Panc1 (cell line): ENCODE measurements at regions not wholly inside any gene's neighbourhood (a gene's known extent, or its start where the extent isn't known, plus 50 kb on each side); places are given as distances from the start of the nearest gene placed in this dataset.

Experiments used
- ATAC-seq: fragments of 200-7000 bp; cut with Tn5 transposase; 2 replicates; pipeline ENCODE4 v1.9.1; 2020; ENCODE audit warnings: mild to moderate bottlenecking, moderate library complexity
- BruUV-seq: library from RNA; stranded (reverse); fragments of 400-500 nt; replicated peaks from 2 replicates; lab custom pipeline; 2021; lab: Mats Ljungman, UMichigan
- CTCF ChIA-PET: fragments of 300-600 bp; sonication (Branson Sonifier 250); formaldehyde crosslinking; loops from one replicate; lab custom pipeline; 2022; ENCODE audit warnings: antibody characterized with exemption; lab: Charles Lee
- POLR2A ChIA-PET: fragments of 300-600 bp; sonication (Branson Sonifier 250); formaldehyde crosslinking; loops from one replicate; lab custom pipeline; 2022; ENCODE audit warnings: antibody characterized with exemption; lab: Charles Lee
- DNase-seq: peaks from one replicate; pipeline ENCODE4 v3.0.0-alpha.2; 2010; ENCODE audit warnings: low read depth, low spot score
- H3K27ac ChIP-seq: 2 replicates; pipeline ENCODE4 v1.5.1; 2011; ENCODE audit warnings: mild to moderate bottlenecking, low read length, inconsistent platforms
- H3K27me3 ChIP-seq: fragments of 200-500 bp; sonication (Bioruptor generic); 2 replicates; pipeline ENCODE4 v1.6.0; 2014; ENCODE audit warnings: low read length, inconsistent platforms; ENCODE audit not compliant: control insufficient read depth, insufficient read depth
- H3K36me3 ChIP-seq: fragments of 200-500 bp; sonication (Bioruptor generic); 2 replicates; pipeline ENCODE4 v1.5.1; 2014; ENCODE audit warnings: inconsistent platforms, mild to moderate bottlenecking, low read length, moderate library complexity; ENCODE audit not compliant: control insufficient read depth, insufficient read depth
- H3K4me1 ChIP-seq: 2 replicates; pipeline ENCODE4 v1.5.1; 2011; ENCODE audit warnings: inconsistent platforms, mild to moderate bottlenecking, low read length, moderate library complexity; ENCODE audit not compliant: control insufficient read depth, insufficient read depth
- H3K4me3 ChIP-seq, 2 experiments: 2 replicates each; pipeline ENCODE4 v1.5.1; 2011 to 2012; ENCODE audit warnings: low read depth in 2 of 2, low read length in 2 of 2, mild to moderate bottlenecking in 2 of 2, inconsistent platforms in 1 of 2, moderate library complexity in 1 of 2
- H3K9me3 ChIP-seq: fragments of 200-500 bp; sonication (Bioruptor generic); 2 replicates; pipeline ENCODE4 v1.5.1; 2014; ENCODE audit warnings: low read depth, mild to moderate bottlenecking, inconsistent platforms, low read length, moderate library complexity; ENCODE audit not compliant: control insufficient read depth, insufficient read depth
- CTCF ChIP-seq: fragments of 450-650 bp; IDR thresholded peaks from 2 replicates; pipeline ENCODE4 v1.5.1; 2017; ENCODE audit warnings: mild to moderate bottlenecking
- POLR2AphosphoS5 ChIP-seq: IDR thresholded peaks from 2 replicates; pipeline ENCODE4 v1.6.1; 2012; ENCODE audit warnings: mild to moderate bottlenecking, low read depth, low read length, moderate library complexity
- SIN3A ChIP-seq: IDR thresholded peaks from 2 replicates; pipeline ENCODE4 v1.6.1; 2012; ENCODE audit warnings: low read depth, mild to moderate bottlenecking, low read length, moderate library complexity, borderline replicate concordance; ENCODE audit not compliant: insufficient read depth
- TCF7L2 ChIP-seq: IDR thresholded peaks from 2 replicates; pipeline ENCODE4 v1.6.1; 2011; ENCODE audit warnings: mild to moderate bottlenecking, low read depth, low read length, inconsistent platforms
- in situ Hi-C: cut with HindIII; loops from 2 replicates; pipeline ENCODE4 v1.10.0; 2016; ENCODE audit warnings: low sequenced_read_pairs, low pct_unique_long_range_greater_than_20kb
- intact Hi-C: fragments of 100-400 bp; cut with micrococcal nuclease; formaldehyde crosslinking; loops from one replicate; pipeline ENCODE4 v1.10.0; 2022; ENCODE audit not compliant: unreplicated experiment
- TF ChIP-seq, protein P1 (sequence below), 2 experiments: IDR thresholded peaks; 2 replicates each; pipeline ENCODE4 v1.6.1; 2011 to 2012; ENCODE audit warnings: low read depth in 2 of 2, control low read depth in 1 of 2, low read length in 1 of 2, mild to moderate bottlenecking in 1 of 2, moderate library complexity in 1 of 2; ENCODE audit not compliant: insufficient read depth in 1 of 2

DNA sequence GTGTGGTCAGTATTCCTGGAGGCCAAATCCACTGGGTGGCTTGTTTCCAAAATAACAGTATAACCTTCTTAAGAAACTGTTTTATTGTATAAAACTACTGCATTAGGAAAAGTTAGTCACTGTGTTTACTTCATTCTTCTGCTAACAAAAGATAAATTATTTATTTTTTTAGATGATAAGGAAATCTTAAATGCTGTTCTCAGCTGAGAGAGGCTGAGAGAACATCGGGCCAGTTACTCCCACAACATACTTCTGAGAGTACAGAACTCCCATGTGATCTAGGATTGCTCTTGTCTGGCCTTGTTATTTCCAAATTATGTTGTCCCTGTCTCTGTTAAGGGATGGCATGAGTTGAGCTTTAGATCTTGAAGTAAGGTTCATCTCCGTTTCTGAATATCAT lies 96.7 kb upstream of the CXADR start:
- Histone ChIP-seq H3K27ac (no peak overlapping the region), H3K27me3 (no peaks in the 10 kb centered on the region), H3K4me1 (no peaks in the 10 kb centered on the region), H3K4me3 (no peak overlapping the region), H3K36me3 (no peaks in the 10 kb centered on the region), H3K9me3 (no peaks in the 10 kb centered on the region)
- intact Hi-C loops (no loop called here), in situ Hi-C loops (no loop called here)
- CTCF ChIA-PET = no interaction called here
- ATAC-seq (no peak), DNase-seq (no peak)
- no TSS peak for BruUV-seq
- POLR2A ChIA-PET = no interaction called here
- TF ChIP-seq CTCF = no peak
- TF ChIP-seq, protein P1, sequence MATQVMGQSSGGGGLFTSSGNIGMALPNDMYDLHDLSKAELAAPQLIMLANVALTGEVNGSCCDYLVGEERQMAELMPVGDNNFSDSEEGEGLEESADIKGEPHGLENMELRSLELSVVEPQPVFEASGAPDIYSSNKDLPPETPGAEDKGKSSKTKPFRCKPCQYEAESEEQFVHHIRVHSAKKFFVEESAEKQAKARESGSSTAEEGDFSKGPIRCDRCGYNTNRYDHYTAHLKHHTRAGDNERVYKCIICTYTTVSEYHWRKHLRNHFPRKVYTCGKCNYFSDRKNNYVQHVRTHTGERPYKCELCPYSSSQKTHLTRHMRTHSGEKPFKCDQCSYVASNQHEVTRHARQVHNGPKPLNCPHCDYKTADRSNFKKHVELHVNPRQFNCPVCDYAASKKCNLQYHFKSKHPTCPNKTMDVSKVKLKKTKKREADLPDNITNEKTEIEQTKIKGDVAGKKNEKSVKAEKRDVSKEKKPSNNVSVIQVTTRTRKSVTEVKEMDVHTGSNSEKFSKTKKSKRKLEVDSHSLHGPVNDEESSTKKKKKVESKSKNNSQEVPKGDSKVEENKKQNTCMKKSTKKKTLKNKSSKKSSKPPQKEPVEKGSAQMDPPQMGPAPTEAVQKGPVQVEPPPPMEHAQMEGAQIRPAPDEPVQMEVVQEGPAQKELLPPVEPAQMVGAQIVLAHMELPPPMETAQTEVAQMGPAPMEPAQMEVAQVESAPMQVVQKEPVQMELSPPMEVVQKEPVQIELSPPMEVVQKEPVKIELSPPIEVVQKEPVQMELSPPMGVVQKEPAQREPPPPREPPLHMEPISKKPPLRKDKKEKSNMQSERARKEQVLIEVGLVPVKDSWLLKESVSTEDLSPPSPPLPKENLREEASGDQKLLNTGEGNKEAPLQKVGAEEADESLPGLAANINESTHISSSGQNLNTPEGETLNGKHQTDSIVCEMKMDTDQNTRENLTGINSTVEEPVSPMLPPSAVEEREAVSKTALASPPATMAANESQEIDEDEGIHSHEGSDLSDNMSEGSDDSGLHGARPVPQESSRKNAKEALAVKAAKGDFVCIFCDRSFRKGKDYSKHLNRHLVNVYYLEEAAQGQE (IDR thresholded peaks at IDR 0.05; ENCODE audit: insufficient read depth in 1 of 2, low read depth in 2 of 2, low read length in 1 of 2) = no peak
- no peak for TF ChIP-seq SIN3A
- TF ChIP-seq TCF7L2 = no peak
- TF ChIP-seq POLR2AphosphoS5 = no peak

GRCh38 chr21:17422931-17423330 lies 89.9 kb upstream of the CXADR start:
- BruUV-seq = no TSS peak
- no peaks in the 10 kb centered on the region for H3K27me3 ChIP-seq
- no peaks in the 10 kb centered on the region for H3K9me3 ChIP-seq
- in situ Hi-C loops (no loop called here), intact Hi-C loops (no loop called here)
- ATAC-seq (no peak), DNase-seq (no peak)
- ChIA-PET POLR2A (no interaction called here), CTCF (no interaction called here)
- TF ChIP-seq CTCF = no peak
- TF ChIP-seq POLR2AphosphoS5 = no peak
- TF ChIP-seq, protein P1 (IDR thresholded peaks at IDR 0.05; ENCODE audit: insufficient read depth in 1 of 2, low read depth in 2 of 2, low read length in 1 of 2) = no peak
- no peak for TF ChIP-seq TCF7L2
- TF ChIP-seq SIN3A = no peak
- H3K36me3 ChIP-seq = no peaks in the 10 kb centered on the region
- H3K4me3 ChIP-seq = no peak overlapping the region
- H3K4me1 ChIP-seq = no peaks in the 10 kb centered on the region
- no peak overlapping the region for H3K27ac ChIP-seq
